Cardiac muscle cell (in vitro differentiated cells and primary cell): ENCODE measurements at regions not wholly inside any gene's neighbourhood (a gene's known extent, or its start where the extent isn't known, plus 50 kb on each side); places are given as distances from the start of the nearest gene placed in this dataset.
"Not testable (repeated sequence)": the region's sequence is repeated elsewhere in the genome, so short reads cannot be mapped to it uniquely, and the experiment has no call there.

Source experiments
- DNase-seq, 2 donors: peaks; one replicate each; pipeline versions ENCODE4 v3.0.0 to v3.0.0-alpha.2; 2010 to 2017; ENCODE audit warnings: low read depth in 1 of 2, low spot score in 1 of 2
- H3K27ac ChIP-seq: fragments of 200-600 bp; sonication (generic); 2 replicates; pipeline ENCODE4 v1.5.1; 2016
- H3K27me3 ChIP-seq: fragments of 200-600 bp; sonication (generic); 2 replicates; pipeline ENCODE4 v1.6.0; 2016; ENCODE audit warnings: control low read depth
- H3K36me3 ChIP-seq: fragments of 200-600 bp; sonication (generic); 2 replicates; pipeline ENCODE4 v1.5.1; 2016; ENCODE audit warnings: control low read depth
- H3K4me1 ChIP-seq: fragments of 200-600 bp; sonication (generic); 2 replicates; pipeline ENCODE4 v1.8.1; 2017; ENCODE audit warnings: low read depth, mild to moderate bottlenecking, mixed run types
- H3K4me3 ChIP-seq: fragments of 200-600 bp; sonication (generic); 2 replicates; pipeline ENCODE4 v1.5.1; 2016; ENCODE audit warnings: mild to moderate bottlenecking
- H3K9me3 ChIP-seq: fragments of 200-600 bp; sonication (generic); 2 replicates; pipeline ENCODE4 v1.5.1; 2017; ENCODE audit warnings: low read depth, mild to moderate bottlenecking, control low read depth
- TF ChIP-seq, protein P1 (sequence below): IDR thresholded peaks from 2 replicates; pipeline ENCODE4 v1.5.1; 2012; ENCODE audit warnings: low read depth, mild to moderate bottlenecking, low read length

DNA sequence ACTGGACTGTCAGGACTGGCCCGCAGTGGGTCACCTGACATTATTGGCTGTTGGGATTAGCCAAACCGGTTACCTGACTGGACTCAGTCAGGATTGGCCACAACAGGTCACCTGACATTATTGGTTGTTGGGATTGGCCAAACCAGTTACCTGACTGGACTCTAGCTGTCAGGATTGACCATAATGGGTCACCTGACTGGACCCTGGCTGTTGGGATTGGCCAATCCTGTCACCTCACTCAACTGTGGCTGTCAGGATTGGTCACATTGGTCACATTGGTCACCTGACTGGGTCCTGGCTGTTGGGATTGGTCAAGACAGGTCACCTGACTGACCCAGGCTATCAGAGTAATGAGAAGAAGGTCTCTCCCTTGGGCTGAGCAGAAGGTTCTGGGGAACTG lies 207.7 kb upstream of the SDK2 start:
- DNase-seq, result no peak

DNA sequence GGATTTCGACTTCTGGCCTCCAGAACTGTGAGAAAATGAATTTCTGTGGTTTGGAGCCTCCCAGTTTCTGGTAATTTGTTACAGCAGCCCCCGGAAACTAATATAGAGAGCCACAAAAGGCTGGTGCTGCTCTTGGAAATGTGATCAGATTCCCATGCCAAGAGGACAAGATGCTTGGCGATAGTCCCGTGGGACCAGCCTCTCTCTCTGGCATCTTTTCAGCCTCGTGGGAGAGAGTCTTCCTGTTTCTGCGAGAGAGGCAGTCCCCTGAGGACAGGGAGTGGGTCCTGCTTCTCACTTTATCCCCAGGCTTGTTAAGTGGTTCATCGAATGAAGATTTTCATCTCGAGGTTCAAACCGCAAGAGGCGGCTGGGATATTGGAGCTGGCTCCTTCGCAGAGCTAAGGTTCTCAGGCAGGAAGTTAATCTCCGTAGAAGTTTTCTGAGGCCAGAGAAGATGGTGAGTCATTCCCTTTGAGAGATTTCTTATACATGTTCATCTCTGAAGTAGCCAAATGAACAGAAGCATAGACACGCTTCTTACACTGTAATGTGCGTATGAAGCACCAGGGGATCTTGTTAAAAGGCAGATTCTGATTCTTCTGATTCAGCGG lies 211.6 kb upstream of the SDK2 start:
- Histone ChIP-seq H3K36me3 (no peaks in the 10 kb centered on the region), H3K4me3 (no peak overlapping the region), H3K27me3 (no peaks in the 10 kb centered on the region), H3K9me3 (no peaks in the 10 kb centered on the region), H3K27ac (no peak overlapping the region), H3K4me1 (no peaks in the 10 kb centered on the region)
- peak in 1 of 2 donors; percentile 74 for DNase-seq
- TF ChIP-seq, protein P1, sequence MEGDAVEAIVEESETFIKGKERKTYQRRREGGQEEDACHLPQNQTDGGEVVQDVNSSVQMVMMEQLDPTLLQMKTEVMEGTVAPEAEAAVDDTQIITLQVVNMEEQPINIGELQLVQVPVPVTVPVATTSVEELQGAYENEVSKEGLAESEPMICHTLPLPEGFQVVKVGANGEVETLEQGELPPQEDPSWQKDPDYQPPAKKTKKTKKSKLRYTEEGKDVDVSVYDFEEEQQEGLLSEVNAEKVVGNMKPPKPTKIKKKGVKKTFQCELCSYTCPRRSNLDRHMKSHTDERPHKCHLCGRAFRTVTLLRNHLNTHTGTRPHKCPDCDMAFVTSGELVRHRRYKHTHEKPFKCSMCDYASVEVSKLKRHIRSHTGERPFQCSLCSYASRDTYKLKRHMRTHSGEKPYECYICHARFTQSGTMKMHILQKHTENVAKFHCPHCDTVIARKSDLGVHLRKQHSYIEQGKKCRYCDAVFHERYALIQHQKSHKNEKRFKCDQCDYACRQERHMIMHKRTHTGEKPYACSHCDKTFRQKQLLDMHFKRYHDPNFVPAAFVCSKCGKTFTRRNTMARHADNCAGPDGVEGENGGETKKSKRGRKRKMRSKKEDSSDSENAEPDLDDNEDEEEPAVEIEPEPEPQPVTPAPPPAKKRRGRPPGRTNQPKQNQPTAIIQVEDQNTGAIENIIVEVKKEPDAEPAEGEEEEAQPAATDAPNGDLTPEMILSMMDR, result no peak

More for the DNA sequence above, 207.7 kb upstream of the SDK2 start:
- Histone ChIP-seq H3K27ac (no peak overlapping the region), H3K36me3 (no peaks in the 10 kb centered on the region), H3K9me3 (no peaks in the 10 kb centered on the region), H3K27me3 (no peaks in the 10 kb centered on the region), H3K4me1 (no peaks in the 10 kb centered on the region), H3K4me3 (no peak overlapping the region)
- TF ChIP-seq, protein P1, result no peak

DNA sequence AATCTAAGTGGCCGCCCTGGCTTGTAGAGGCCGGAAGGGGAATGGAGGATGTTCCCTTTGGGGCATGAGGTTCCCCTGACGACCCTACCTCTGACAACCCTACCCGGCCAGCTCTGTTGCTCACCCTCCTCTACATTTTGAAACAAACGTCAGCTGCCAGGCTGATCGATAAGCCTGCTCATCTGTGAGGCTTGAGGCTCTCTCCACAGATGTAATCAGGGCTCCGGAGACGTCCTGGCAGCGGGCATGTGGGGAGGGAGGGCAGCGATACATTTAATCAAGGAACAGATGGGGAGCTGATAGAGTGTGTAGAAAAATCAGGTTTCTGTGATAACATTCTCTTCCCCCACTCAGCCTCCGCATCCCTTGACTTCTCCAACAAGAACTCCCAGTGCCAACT lies 212.3 kb upstream of the SDK2 start:
- TF ChIP-seq, protein P1, result no peak
- no peaks in the 10 kb centered on the region for H3K27me3 ChIP-seq
- no peaks in the 10 kb centered on the region for H3K4me1 ChIP-seq
- no peaks in the 10 kb centered on the region for H3K9me3 ChIP-seq
- H3K27ac ChIP-seq, result no peak overlapping the region
- no peaks in the 10 kb centered on the region for H3K36me3 ChIP-seq
- H3K4me3 ChIP-seq, result no peak overlapping the region
- DNase-seq, result no peak

DNA sequence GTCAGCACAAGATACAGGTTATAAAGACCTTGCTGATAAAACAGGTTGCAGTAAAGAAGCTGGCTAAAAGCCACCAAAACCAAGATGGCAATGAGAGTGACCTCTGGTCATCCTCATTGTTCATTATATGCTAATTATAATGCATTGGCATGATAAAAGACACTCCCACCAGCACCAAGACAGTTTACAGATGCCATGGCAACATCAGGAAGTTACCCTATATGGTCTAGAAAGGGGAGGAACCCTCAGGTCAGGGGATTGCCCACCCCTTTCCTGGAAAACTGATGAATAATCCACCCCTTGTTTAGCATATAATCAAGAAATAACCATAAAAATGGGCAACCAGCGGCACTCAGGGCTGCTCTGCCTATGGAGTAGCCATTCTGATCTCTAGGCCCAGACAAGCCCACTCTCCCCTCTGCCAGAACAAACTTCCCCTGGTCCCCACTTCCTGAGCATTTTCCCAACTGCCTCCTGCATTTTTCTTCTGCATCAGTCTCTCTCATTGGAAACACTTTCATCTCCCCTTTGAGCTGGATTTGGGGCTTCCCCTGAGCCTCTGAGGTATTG lies 215.3 kb upstream of the SDK2 start:
- H3K4me3 ChIP-seq, H3K27me3 ChIP-seq, H3K9me3 ChIP-seq, DNase-seq, H3K4me1 ChIP-seq, H3K27ac ChIP-seq, H3K36me3 ChIP-seq: not testable (repeated sequence)

DNA sequence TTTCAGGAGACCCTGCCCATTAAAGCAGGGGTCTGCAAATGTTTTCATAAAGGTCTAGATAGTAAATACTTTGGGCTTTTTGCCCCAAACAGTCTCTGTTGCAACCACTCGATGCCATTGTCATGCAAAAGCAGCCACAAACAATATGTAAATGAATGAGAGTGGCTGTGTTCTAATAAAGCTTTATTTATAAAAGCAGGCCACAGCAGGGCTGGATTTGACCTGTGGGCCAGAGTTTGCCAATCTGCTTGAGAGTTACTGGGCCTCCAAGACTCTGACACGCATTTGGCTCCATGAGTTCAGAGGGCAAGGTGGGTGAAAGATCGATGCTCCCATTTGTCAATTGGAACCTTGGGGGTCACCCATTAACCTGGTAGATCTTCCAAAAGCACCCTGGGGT lies 217.3 kb upstream of the SDK2 start:
- Histone ChIP-seq H3K4me1 (no peaks in the 10 kb centered on the region), H3K36me3 (no peaks in the 10 kb centered on the region), H3K27ac (no peak overlapping the region), H3K9me3 (no peaks in the 10 kb centered on the region), H3K27me3 (no peaks in the 10 kb centered on the region), H3K4me3 (no peak overlapping the region)
- no peak for DNase-seq
- TF ChIP-seq, protein P1, result no peak

DNA sequence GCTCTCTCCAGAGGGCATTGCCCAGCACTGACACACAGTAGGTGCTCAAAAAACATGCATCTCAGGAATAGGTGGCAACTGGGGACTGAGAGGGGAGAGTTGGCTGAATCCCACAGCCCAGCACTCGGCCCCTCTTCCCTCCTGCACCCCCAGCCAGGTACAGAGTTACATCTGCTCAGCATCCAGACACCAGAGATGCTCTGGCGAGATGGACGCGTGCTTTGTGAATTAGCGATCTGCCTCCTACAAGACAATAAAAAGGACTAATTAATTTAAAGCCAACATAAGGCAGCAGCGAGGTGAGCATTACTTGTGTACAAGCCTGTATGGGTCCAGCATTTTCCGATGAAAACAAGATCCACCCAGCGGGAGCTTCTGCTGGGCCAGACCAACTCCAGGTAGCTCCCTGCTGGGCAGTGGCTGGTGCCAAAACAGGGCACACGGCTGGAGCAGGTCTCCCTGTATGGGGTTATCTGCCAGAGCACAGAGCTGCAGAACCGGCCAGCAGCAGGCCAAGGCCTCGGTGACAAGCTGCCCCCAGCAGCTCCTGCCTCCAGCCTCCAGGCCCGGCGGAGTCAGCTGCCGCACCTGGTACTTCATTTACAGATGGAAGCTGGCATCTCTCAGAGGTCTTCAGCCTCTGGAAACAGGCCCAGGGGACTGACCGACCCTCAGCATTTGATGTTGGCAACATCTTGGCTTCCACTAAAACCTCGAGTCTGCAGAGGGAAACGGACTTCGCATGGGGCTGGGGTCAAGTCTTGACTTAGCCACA lies 219.7 kb upstream of the SDK2 start:
- Histone ChIP-seq H3K36me3 (no peaks in the 10 kb centered on the region), H3K27ac (no peak overlapping the region), H3K4me3 (no peak overlapping the region), H3K27me3 (no peaks in the 10 kb centered on the region), H3K9me3 (no peaks in the 10 kb centered on the region), H3K4me1 (no peaks in the 10 kb centered on the region)
- DNase-seq, result no peak
- TF ChIP-seq, protein P1, result no peak
